LoVo (cell line): ENCODE measurements at regions not wholly inside any gene's neighbourhood (a gene's known extent, or its start where the extent isn't known, plus 50 kb on each side); places are given as distances from the start of the nearest gene placed in this dataset.
"Not testable (repeated sequence)": the region's sequence is repeated elsewhere in the genome, so short reads cannot be mapped to it uniquely, and the experiment has no call there.

Experiments used
- DNase-seq: peaks from one replicate; pipeline ENCODE4 v3.0.0-alpha.2; 2016; ENCODE audit warnings: low spot score

GRCh38 chr2:76000425-76000824 is 289.7 kb upstream of the GCFC2 start:
- DNase-seq, result no peak

GRCh38 chr2:75998451-75998850 is 287.7 kb upstream of the GCFC2 start:
- DNase-seq, result no peak

- no peak for DNase-seq
These were observed 284.0 kb upstream of the GCFC2 start for GRCh38 chr2:75994759-75995158.

- not testable (repeated sequence) for DNase-seq
These were observed 277.9 kb upstream of the GCFC2 start for GRCh38 chr2:75988622-75989021.

GRCh38 chr2:75986617-75987016 is 275.9 kb upstream of the GCFC2 start:
- no peak for DNase-seq

- no peak for DNase-seq
These were observed 272.0 kb upstream of the GCFC2 start for GRCh38 chr2:75982719-75983118.

- DNase-seq, result no peak
These were observed 253.9 kb upstream of the GCFC2 start for GRCh38 chr2:75964646-75965045.

- DNase-seq, result no peak
These were observed 249.8 kb upstream of the GCFC2 start for GRCh38 chr2:75960472-75961009.

GRCh38 chr2:75959724-75960471 is 249.2 kb upstream of the GCFC2 start:
- DNase-seq, result no peak

GRCh38 chr2:75954761-75955160 is 244.0 kb upstream of the GCFC2 start:
- no peak for DNase-seq

- no peak for DNase-seq
These were observed 241.5 kb upstream of the GCFC2 start for GRCh38 chr2:75952173-75952572.

GRCh38 chr2:75949385-75950030 is 238.8 kb upstream of the GCFC2 start:
- no peak for DNase-seq

- DNase-seq, result no peak
These were observed 225.6 kb upstream of the GCFC2 start for GRCh38 chr2:75936311-75936710.

- DNase-seq, result no peak
These were observed 222.3 kb upstream of the GCFC2 start for GRCh38 chr2:75932996-75933395.

GRCh38 chr2:75928093-75928492 is 217.4 kb upstream of the GCFC2 start:
- DNase-seq, result no peak

GRCh38 chr2:75925331-75926024 is 214.8 kb upstream of the GCFC2 start:
- DNase-seq, result no peak

GRCh38 chr2:75922191-75922590 is 211.5 kb upstream of the GCFC2 start:
- DNase-seq, result no peak

GRCh38 chr2:75920859-75921551 is 210.3 kb upstream of the GCFC2 start:
- no peak for DNase-seq

- DNase-seq, result no peak
These were observed 205.3 kb upstream of the GCFC2 start for GRCh38 chr2:75915851-75916634.

GRCh38 chr2:75896779-75897366 is 186.2 kb upstream of the GCFC2 start:
- DNase-seq, result peak; percentile 14

- DNase-seq, result no peak
These were observed 183.5 kb upstream of the GCFC2 start for GRCh38 chr2:75894170-75894569.
